HCT116 (cell line): ENCODE measurements at regions not wholly inside any gene's neighbourhood (a gene's known extent, or its start where the extent isn't known, plus 50 kb on each side); places are given as distances from the start of the nearest gene placed in this dataset.
"Not testable (repeated sequence)": the region's sequence is repeated elsewhere in the genome, so short reads cannot be mapped to it uniquely, and the experiment has no call there.

ENCODE experiments used
- ATAC-seq: fragments of 200-7000 bp; cut with Tn5 transposase; 2 replicates; pipeline ENCODE4 v1.9.1; 2020; ENCODE audit warnings: mild to moderate bottlenecking, moderate library complexity
- BruUV-seq: library from RNA; stranded (reverse); fragments of 400-500 nt; replicated peaks from 2 replicates; lab custom pipeline; 2021; lab: Mats Ljungman, UMichigan
- CTCF ChIA-PET: fragments of 300-600 bp; sonication (Branson Sonifier 250); formaldehyde crosslinking; loops from one replicate; lab custom pipeline; 2021; ENCODE audit warnings: antibody characterized with exemption; lab: Charles Lee
- POLR2A ChIA-PET: fragments of 300-600, 350-600 bp; sonication (Branson Sonifier 250); formaldehyde crosslinking; loops from one replicate; lab custom pipeline; 2021; ENCODE audit warnings: antibody characterized with exemption; lab: Charles Lee
- RAD21 ChIA-PET, 2 experiments: fragments of 300-600 bp; sonication (Branson Sonifier 250); formaldehyde crosslinking; loops; one replicate each; lab custom pipeline; 2023; ENCODE audit warnings: low total read pairs in 2 of 2; ENCODE audit not compliant: uncharacterized antibody in 2 of 2, unreplicated experiment in 2 of 2, low non-redundant PET in 1 of 2; lab: Charles Lee
- DNase-seq: peaks from one replicate; pipeline ENCODE4 v3.0.0-alpha.2; 2010; ENCODE audit warnings: low read depth, low spot score
- H2AFZ ChIP-seq: fragments of 200-600 bp; shearing (Covaris generic), sonication (generic); 2 replicates; pipeline ENCODE4 v1.6.1; 2017; ENCODE audit warnings: low read depth, mixed run types, mixed read lengths, antibody characterized with exemption, low read length; ENCODE audit not compliant: poor library complexity, severe bottlenecking
- H3K27ac ChIP-seq: 2 replicates; pipeline ENCODE4 v1.5.1; 2012; ENCODE audit warnings: low read depth, low read length
- H3K27me3 ChIP-seq: fragments of 200-600 bp; sonication (generic); 2 replicates; pipeline ENCODE4 v1.6.1; 2016; ENCODE audit warnings: mixed run types, low read length, mixed read lengths; ENCODE audit not compliant: insufficient read depth
- H3K36me3 ChIP-seq, 2 experiments: fragments of 200-500 bp in 1 of 2; fragments of 200-600 bp in 1 of 2; sonication (Bioruptor generic) in 1 of 2; sonication (generic) in 1 of 2; 2 replicates each; pipeline versions ENCODE4 v1.5.1 to v1.6.1; 2014 to 2016; ENCODE audit warnings: low read length in 2 of 2, inconsistent platforms in 1 of 2, mixed read lengths in 1 of 2, mixed run types in 1 of 2; ENCODE audit not compliant: insufficient read depth in 2 of 2, control insufficient read depth in 1 of 2
- H3K4me1 ChIP-seq, 2 experiments: fragments of 200-600 bp in 1 of 2; sonication (generic) in 1 of 2; 2 replicates each; pipeline versions ENCODE4 v1.5.1 to v1.6.1; 2012 to 2017; ENCODE audit warnings: low read length in 2 of 2, inconsistent platforms in 1 of 2, mild to moderate bottlenecking in 1 of 2, mixed read lengths in 1 of 2, mixed run types in 1 of 2, moderate library complexity in 1 of 2; ENCODE audit not compliant: insufficient read depth in 2 of 2, control insufficient read depth in 1 of 2
- H3K4me2 ChIP-seq: fragments of 200-600 bp; sonication (generic); 2 replicates; pipeline ENCODE4 v1.6.1; 2017; ENCODE audit warnings: mixed run types, low read length, mixed read lengths
- H3K4me3 ChIP-seq, 2 experiments: fragments of 200-600 bp in 1 of 2; sonication (generic) in 1 of 2; replicated peaks in 1 of 2; 2 replicates each; pipeline ENCODE4 v1.5.1; 2011 to 2016; ENCODE audit warnings: low read length in 2 of 2, control low read depth in 1 of 2, low read depth in 1 of 2, mild to moderate bottlenecking in 1 of 2, mixed read lengths in 1 of 2, mixed run types in 1 of 2
- H3K79me2 ChIP-seq: fragments of 200-600 bp; sonication (generic); 2 replicates; pipeline ENCODE4 v1.6.1; 2017; ENCODE audit warnings: mild to moderate bottlenecking, mixed run types, low read length, moderate library complexity, mixed read lengths; ENCODE audit not compliant: insufficient read depth
- H3K9ac ChIP-seq: fragments of 200-600 bp; sonication (generic); 2 replicates; pipeline ENCODE4 v1.6.1; 2016; ENCODE audit warnings: low read length, mixed read lengths
- H3K9me2 ChIP-seq: fragments of 200-600 bp; sonication (generic), shearing (Covaris generic); 2 replicates; pipeline ENCODE4 v1.6.1; 2017; ENCODE audit warnings: mixed run types, mild to moderate bottlenecking, moderate library complexity; ENCODE audit not compliant: insufficient read depth
- H3K9me3 ChIP-seq, 2 experiments: fragments of 200-500 bp in 1 of 2; fragments of 200-600 bp in 1 of 2; sonication (Bioruptor generic) in 1 of 2; sonication (generic) in 1 of 2; 2 replicates each; pipeline ENCODE4 v1.6.1; 2014 to 2017; ENCODE audit warnings: low read length in 2 of 2, mixed read lengths in 2 of 2, inconsistent platforms in 1 of 2, low read depth in 1 of 2, mild to moderate bottlenecking in 1 of 2, mixed run types in 1 of 2, moderate library complexity in 1 of 2; ENCODE audit not compliant: control insufficient read depth in 1 of 2, insufficient read depth in 1 of 2
- H4K20me1 ChIP-seq: fragments of 200-600 bp; sonication (generic), shearing (Covaris generic); 2 replicates; pipeline ENCODE4 v1.6.1; 2017; ENCODE audit warnings: mixed run types, mild to moderate bottlenecking, moderate library complexity; ENCODE audit not compliant: insufficient read depth
- CBX3 ChIP-seq: IDR thresholded peaks from 2 replicates; pipeline ENCODE4 v1.6.1; 2012; ENCODE audit warnings: low read depth
- CEBPB ChIP-seq: IDR thresholded peaks from 2 replicates; pipeline ENCODE4 v1.6.1; 2012; ENCODE audit warnings: low read depth
- MAX ChIP-seq: IDR thresholded peaks from 2 replicates; pipeline ENCODE4 v1.6.1; 2012
- TCF7L2 ChIP-seq: IDR thresholded peaks from 2 replicates; pipeline ENCODE4 v1.7.0; 2011; ENCODE audit warnings: borderline replicate concordance, inconsistent platforms; ENCODE audit not compliant: insufficient read depth, insufficient read length; ENCODE audit errors: extremely low read depth
- ZBTB33 ChIP-seq: IDR thresholded peaks from 2 replicates; pipeline ENCODE4 v1.6.1; 2011; ENCODE audit warnings: mild to moderate bottlenecking, low read length, moderate library complexity; ENCODE audit not compliant: insufficient replicate concordance; ENCODE audit errors: extremely low read depth
- intact Hi-C: fragments of 100-400 bp; cut with micrococcal nuclease; formaldehyde crosslinking; loops from 2 replicates; pipeline ENCODE4 v1.10.0; 2022

- BruUV-seq: no TSS peak
- Histone ChIP-seq H3K27me3 (no peaks in the 10 kb centered on the region), H3K79me2 (no peaks in the 10 kb centered on the region), H3K9me3 (peaks cover 0 to 4% of the 10 kb centered on the region in 2 experiments; a peak in 1 of 4 replicates), H3K9me2 (no peaks in the 10 kb centered on the region), H3K4me2 (no peak overlapping the region), H4K20me1 (no peaks in the 10 kb centered on the region), H2AFZ (no peak overlapping the region), H3K4me3 (no peak overlapping the region), H3K27ac (no peak overlapping the region), H3K4me1 (no peaks in the 10 kb centered on the region), H3K36me3 (no peaks in the 10 kb centered on the region), H3K9ac (no peak overlapping the region)
- intact Hi-C loops: no loop called here
- RAD21 ChIA-PET: no interaction called here
- DNase-seq: no peak
- CTCF ChIA-PET: no interaction called here
- TF ChIP-seq MAX (no peak), ZBTB33 (no peak), CBX3 (no peak), CEBPB (no peak), TCF7L2 (no peak)
- TF ChIP-seq, all 23 proteins: peak for 0
- POLR2A ChIA-PET: no interaction called here
- no peak for ATAC-seq
Observed at GRCh38 chr5:89524785-89525184, 641.8 kb upstream of the MEF2C start.

GRCh38 chr5:89523867-89524266 is 640.9 kb upstream of the MEF2C start:
- intact Hi-C loops, H3K4me1 ChIP-seq, BruUV-seq, H3K9me2 ChIP-seq, H3K79me2 ChIP-seq, H3K27ac ChIP-seq, H3K9ac ChIP-seq, H3K4me2 ChIP-seq, ATAC-seq, DNase-seq, H4K20me1 ChIP-seq, CTCF ChIA-PET, H3K9me3 ChIP-seq, RAD21 ChIA-PET, H3K36me3 ChIP-seq, H3K4me3 ChIP-seq, POLR2A ChIA-PET, H2AFZ ChIP-seq, H3K27me3 ChIP-seq: not testable (repeated sequence)
